ENCODE measurements at regions not wholly inside any gene's neighbourhood (a gene's known extent, or its start where the extent isn't known, plus 50 kb on each side); places are given as distances from the start of the nearest gene placed in this dataset.

DNA sequence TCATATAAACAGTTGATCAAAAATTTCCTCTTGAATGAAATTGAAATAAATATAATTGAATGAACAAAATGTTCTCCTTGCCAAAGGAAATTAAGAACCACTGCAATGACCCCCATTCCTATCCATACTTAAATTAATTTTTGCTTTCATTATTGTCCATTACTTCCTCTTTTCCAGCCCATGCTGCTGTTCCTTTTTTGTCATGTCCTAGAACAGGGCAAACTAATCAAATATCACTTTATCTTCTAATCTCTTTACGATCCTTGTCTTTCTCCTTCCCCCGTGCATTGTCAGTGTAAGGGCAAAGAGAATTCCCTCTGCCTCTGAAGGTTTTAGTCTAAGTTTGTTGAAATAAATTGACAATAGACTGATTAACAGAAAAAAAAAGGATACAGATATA is 203.0 kb downstream of the CENPC start:
- TF ChIP-seq, protein P1, sequence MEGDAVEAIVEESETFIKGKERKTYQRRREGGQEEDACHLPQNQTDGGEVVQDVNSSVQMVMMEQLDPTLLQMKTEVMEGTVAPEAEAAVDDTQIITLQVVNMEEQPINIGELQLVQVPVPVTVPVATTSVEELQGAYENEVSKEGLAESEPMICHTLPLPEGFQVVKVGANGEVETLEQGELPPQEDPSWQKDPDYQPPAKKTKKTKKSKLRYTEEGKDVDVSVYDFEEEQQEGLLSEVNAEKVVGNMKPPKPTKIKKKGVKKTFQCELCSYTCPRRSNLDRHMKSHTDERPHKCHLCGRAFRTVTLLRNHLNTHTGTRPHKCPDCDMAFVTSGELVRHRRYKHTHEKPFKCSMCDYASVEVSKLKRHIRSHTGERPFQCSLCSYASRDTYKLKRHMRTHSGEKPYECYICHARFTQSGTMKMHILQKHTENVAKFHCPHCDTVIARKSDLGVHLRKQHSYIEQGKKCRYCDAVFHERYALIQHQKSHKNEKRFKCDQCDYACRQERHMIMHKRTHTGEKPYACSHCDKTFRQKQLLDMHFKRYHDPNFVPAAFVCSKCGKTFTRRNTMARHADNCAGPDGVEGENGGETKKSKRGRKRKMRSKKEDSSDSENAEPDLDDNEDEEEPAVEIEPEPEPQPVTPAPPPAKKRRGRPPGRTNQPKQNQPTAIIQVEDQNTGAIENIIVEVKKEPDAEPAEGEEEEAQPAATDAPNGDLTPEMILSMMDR (conservative IDR thresholded peaks at IDR 0.05; ENCODE audit: low read depth, low read length): no peak
- no peak for TF ChIP-seq EZH2 (IDR thresholded peaks at IDR 0.05; ENCODE audit: borderline replicate concordance, low read depth, low read length, poor library complexity, severe bottlenecking)
- no TSS peak for BruUV-seq (replicated peaks)
- intact Hi-C loops (cut with micrococcal nuclease; ENCODE audit: unreplicated experiment): no loop called here

DNA sequence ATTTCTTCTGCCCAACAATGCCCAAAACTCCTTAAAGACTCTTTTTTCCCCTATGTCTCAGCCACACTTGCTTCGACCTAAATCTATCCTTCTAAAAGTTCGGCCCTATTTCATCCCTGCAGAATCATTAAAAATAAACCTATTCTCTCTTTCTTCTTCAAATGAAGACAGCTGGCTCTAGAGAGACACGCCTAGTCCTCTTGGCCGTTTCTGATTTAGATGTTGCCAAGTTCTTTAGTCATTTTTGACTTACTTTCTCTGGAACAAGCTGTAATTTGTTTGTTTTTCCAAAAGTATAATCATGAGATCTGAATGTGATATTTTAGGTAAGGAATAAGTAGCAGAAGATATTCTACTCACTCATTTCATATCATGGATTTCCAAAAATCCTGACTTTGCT is 211.6 kb downstream of the CENPC start:
- Histone ChIP-seq H3K4me3 (ENCODE audit: low read depth, low read length, poor library complexity, severe bottlenecking) (no peak overlapping the region), H3K27me3 (replicated peaks; ENCODE audit: insufficient read depth, low read depth, low read length, poor library complexity) (no peaks in the 10 kb centered on the region), H3K9me3 (ENCODE audit: low read depth, low read length, poor library complexity, severe bottlenecking) (no peaks in the 10 kb centered on the region), H3K4me1 (ENCODE audit: insufficient read depth, low read length, poor library complexity, severe bottlenecking) (no peaks in the 10 kb centered on the region), H3K27ac (ENCODE audit: low read depth, low read length, poor library complexity, severe bottlenecking) (no peak overlapping the region), H3K36me3 (ENCODE audit: insufficient read depth, low read length, poor library complexity, severe bottlenecking) (no peaks in the 10 kb centered on the region)
- intact Hi-C loops (cut with micrococcal nuclease; ENCODE audit: unreplicated experiment): no loop called here
- no TSS peak for BruUV-seq (replicated peaks)
- ChIA-PET CTCF (no interaction called here), POLR2A (ENCODE audit: low non-redundant PET) (interaction anchor here (0.5 kb wide), 1 partner anchor 22 kb away, joined by 4 read pairs; no protein-coding TSS in a partner anchor)
- TF ChIP-seq, protein P1 (conservative IDR thresholded peaks at IDR 0.05; ENCODE audit: low read depth, low read length): no peak
- TF ChIP-seq EZH2 (IDR thresholded peaks at IDR 0.05; ENCODE audit: borderline replicate concordance, low read depth, low read length, poor library complexity, severe bottlenecking): no peak
- DNase-seq (ENCODE audit: low spot score): no peak

More for the DNA sequence above, 203.0 kb downstream of the CENPC start:
- no peaks in the 10 kb centered on the region for H3K4me1 ChIP-seq (ENCODE audit: insufficient read depth, low read length, poor library complexity, severe bottlenecking)
- no peaks in the 10 kb centered on the region for H3K36me3 ChIP-seq (ENCODE audit: insufficient read depth, low read length, poor library complexity, severe bottlenecking)
- no peak for DNase-seq (ENCODE audit: low spot score)
- no peaks in the 10 kb centered on the region for H3K9me3 ChIP-seq (ENCODE audit: low read depth, low read length, poor library complexity, severe bottlenecking)
- H3K4me3 ChIP-seq (ENCODE audit: low read depth, low read length, poor library complexity, severe bottlenecking): no peak overlapping the region
- CTCF ChIA-PET: no interaction called here
- POLR2A ChIA-PET (ENCODE audit: low non-redundant PET): no interaction called here
- H3K27me3 ChIP-seq (replicated peaks; ENCODE audit: insufficient read depth, low read depth, low read length, poor library complexity): no peaks in the 10 kb centered on the region
- H3K27ac ChIP-seq (ENCODE audit: low read depth, low read length, poor library complexity, severe bottlenecking): no peak overlapping the region

DNA sequence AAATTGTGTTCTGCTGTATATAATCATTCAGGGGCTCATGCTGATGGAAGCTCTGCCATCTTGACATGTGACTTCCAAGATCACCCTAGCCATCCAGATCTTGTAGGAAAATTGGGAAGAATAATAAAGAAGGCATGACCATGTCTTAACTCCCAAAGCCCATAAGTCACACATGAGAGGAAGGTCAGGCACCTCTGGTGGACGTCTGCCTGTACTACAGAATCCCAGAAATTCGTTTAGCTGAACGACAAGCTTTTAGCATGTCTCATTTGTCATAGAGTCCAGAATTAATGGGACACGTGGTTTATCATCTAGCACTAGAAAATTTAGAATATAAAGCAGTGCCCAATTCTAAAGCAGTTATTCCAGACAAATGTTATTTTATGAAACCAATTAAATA is 212.7 kb downstream of the CENPC start:
- ChIA-PET POLR2A (ENCODE audit: low non-redundant PET) (no interaction called here), CTCF (no interaction called here)
- intact Hi-C loops (cut with micrococcal nuclease; ENCODE audit: unreplicated experiment): no loop called here
- Histone ChIP-seq H3K27ac (ENCODE audit: low read depth, low read length, poor library complexity, severe bottlenecking) (no peak overlapping the region), H3K36me3 (ENCODE audit: insufficient read depth, low read length, poor library complexity, severe bottlenecking) (no peaks in the 10 kb centered on the region), H3K4me1 (ENCODE audit: insufficient read depth, low read length, poor library complexity, severe bottlenecking) (no peaks in the 10 kb centered on the region), H3K9me3 (ENCODE audit: low read depth, low read length, poor library complexity, severe bottlenecking) (no peaks in the 10 kb centered on the region), H3K27me3 (replicated peaks; ENCODE audit: insufficient read depth, low read depth, low read length, poor library complexity) (no peaks in the 10 kb centered on the region), H3K4me3 (ENCODE audit: low read depth, low read length, poor library complexity, severe bottlenecking) (no peak overlapping the region)
- BruUV-seq (replicated peaks): no TSS peak
- no peak for DNase-seq (ENCODE audit: low spot score)
- TF ChIP-seq, protein P1 (conservative IDR thresholded peaks at IDR 0.05; ENCODE audit: low read depth, low read length): no peak; the same call in 1 of the 2 replicates
- no peak for TF ChIP-seq EZH2 (IDR thresholded peaks at IDR 0.05; ENCODE audit: borderline replicate concordance, low read depth, low read length, poor library complexity, severe bottlenecking)
